HS-5 (cell line): ENCODE measurements at regions not wholly inside any gene's neighbourhood (a gene's known extent, or its start where the extent isn't known, plus 50 kb on each side); places are given as distances from the start of the nearest gene placed in this dataset.
A peak's percentile ranks its signal among the peaks of the same experiment; 100 is the strongest.
"Not testable (repeated sequence)": the region's sequence is repeated elsewhere in the genome, so short reads cannot be mapped to it uniquely, and the experiment has no call there.

Source experiments
- DNase-seq: peaks from one replicate; pipeline ENCODE4 v3.0.0-alpha.2; 2012; ENCODE audit warnings: low read depth

- DNase-seq: no peak
Measured at GRCh38 chr6:150456466-150456865, 87.7 kb downstream of the IYD start.

GRCh38 chr6:150456902-150457643, 88.3 kb downstream of the IYD start:
- DNase-seq: no peak

- no peak for DNase-seq
Measured at GRCh38 chr6:150458579-150458978, 89.8 kb downstream of the IYD start.

GRCh38 chr6:150463852-150464251, 95.0 kb downstream of the IYD start:
- no peak for DNase-seq

GRCh38 chr6:150464966-150465365, 96.2 kb downstream of the IYD start:
- no peak for DNase-seq

- DNase-seq: no peak
Measured at GRCh38 chr6:150465610-150466009, 96.8 kb downstream of the IYD start.

- DNase-seq: no peak
Measured at GRCh38 chr6:150466196-150466595, 97.4 kb downstream of the IYD start.

- no peak for DNase-seq
Measured at GRCh38 chr6:150470131-150470530, 101.3 kb downstream of the IYD start.

GRCh38 chr6:150470960-150471665, 102.3 kb downstream of the IYD start:
- DNase-seq: no peak

- no peak for DNase-seq
Measured at GRCh38 chr6:150478656-150479545, 110.1 kb downstream of the IYD start.

- no peak for DNase-seq
Measured at GRCh38 chr6:150482883-150483409, 114.1 kb downstream of the IYD start.

- DNase-seq: no peak
Measured at GRCh38 chr6:150485161-150485958, 114.3 kb upstream of the PLEKHG1 start.

- no peak for DNase-seq
Measured at GRCh38 chr6:150486048-150486447, 113.6 kb upstream of the PLEKHG1 start.

GRCh38 chr6:150490586-150490985, 109.1 kb upstream of the PLEKHG1 start:
- DNase-seq: no peak

- DNase-seq: peak; percentile 63
Measured at GRCh38 chr6:150491131-150491810, 108.4 kb upstream of the PLEKHG1 start.

GRCh38 chr6:150491811-150492172, 107.9 kb upstream of the PLEKHG1 start:
- DNase-seq: no peak

- DNase-seq: no peak
Measured at GRCh38 chr6:150492507-150492906, 107.2 kb upstream of the PLEKHG1 start.

GRCh38 chr6:150492941-150493340, 106.7 kb upstream of the PLEKHG1 start:
- peak; percentile 38 for DNase-seq

- DNase-seq: not testable (repeated sequence)
Measured at GRCh38 chr6:150493552-150493951, 106.1 kb upstream of the PLEKHG1 start.

- DNase-seq: no peak
Measured at GRCh38 chr6:150494241-150494640, 105.4 kb upstream of the PLEKHG1 start.

GRCh38 chr6:150495126-150495525, 104.6 kb upstream of the PLEKHG1 start:
- no peak for DNase-seq
